H1 (cell line): ENCODE measurements at regions not wholly inside any gene's neighbourhood (a gene's known extent, or its start where the extent isn't known, plus 50 kb on each side); places are given as distances from the start of the nearest gene placed in this dataset.

Experiments
- CTCF ChIA-PET: fragments of 300-600 bp; sonication (Branson Sonifier 250); formaldehyde crosslinking; loops from one replicate; lab custom pipeline; 2021; ENCODE audit not compliant: partially characterized antibody; lab: Charles Lee
- POLR2A ChIA-PET: fragments of 300-600 bp; sonication (Branson Sonifier 250); formaldehyde crosslinking; loops from one replicate; lab custom pipeline; 2021; ENCODE audit warnings: inconsistent platforms; ENCODE audit not compliant: partially characterized antibody; lab: Charles Lee
- DNase-seq, 2 experiments: peaks; one replicate each; pipeline versions ENCODE4 v3.0.0 to v3.0.0-alpha.2; 2010 to 2022; ENCODE audit warnings: low spot score in 2 of 2, low read depth in 1 of 2, mixed read lengths in 1 of 2
- FAIRE-seq: peaks from 2 replicates; lab custom pipeline; 2011; peaks lifted over from hg19 to GRCh38; lab: Jason Lieb, UNC
- H2AFZ ChIP-seq: 2 replicates; pipeline ENCODE4 v1.8.1; 2012; ENCODE audit warnings: low read length, inconsistent platforms
- H2AK5ac ChIP-seq: 2 replicates; pipeline ENCODE4 v1.6.1; 2013; ENCODE audit warnings: low read depth, low read length
- H2BK120ac ChIP-seq: replicated peaks from 2 replicates; pipeline ENCODE3; 2013; ENCODE audit warnings: low read depth, low read length, inconsistent platforms
- H2BK12ac ChIP-seq: 2 replicates; pipeline ENCODE4 v1.6.1; 2013; ENCODE audit warnings: low read depth, low read length
- H2BK15ac ChIP-seq: 2 replicates; pipeline ENCODE4 v1.6.1; 2013; ENCODE audit warnings: low read length
- H2BK20ac ChIP-seq: 2 replicates; pipeline ENCODE4 v1.6.1; 2013; ENCODE audit warnings: low read length
- H2BK5ac ChIP-seq: 2 replicates; pipeline ENCODE4 v1.6.1; 2013; ENCODE audit warnings: low read depth, low read length
- H3K14ac ChIP-seq: 2 replicates; pipeline ENCODE4 v1.6.1; 2013; ENCODE audit warnings: inconsistent platforms; ENCODE audit not compliant: insufficient read length
- H3K18ac ChIP-seq: 2 replicates; pipeline ENCODE4 v1.6.1; 2013; ENCODE audit warnings: low read length; ENCODE audit errors: extremely low read depth
- H3K23ac ChIP-seq: 2 replicates; pipeline ENCODE4 v1.6.1; 2013; ENCODE audit warnings: inconsistent platforms; ENCODE audit not compliant: insufficient read length
- H3K23me2 ChIP-seq: 2 replicates; pipeline ENCODE4 v1.6.1; 2013; ENCODE audit warnings: low read depth, low read length
- H3K27ac ChIP-seq: 2 replicates; pipeline ENCODE4 v1.6.1; 2011; ENCODE audit warnings: low read depth, low read length, inconsistent platforms
- H3K27me3 ChIP-seq, 4 experiments: replicated peaks in 1 of 4; 1 replicate in 1 of 4; 2 replicates in 3 of 4; pipeline versions ENCODE4 v1.6.1 to v1.8.1; 2011 to 2013; ENCODE audit warnings: low read length in 3 of 4, mild to moderate bottlenecking in 3 of 4, inconsistent platforms in 2 of 4, mixed read lengths in 2 of 4, moderate library complexity in 1 of 4; ENCODE audit not compliant: control insufficient read depth in 3 of 4, insufficient read depth in 3 of 4; ENCODE audit errors: extremely low read depth in 1 of 4
- H3K36me3 ChIP-seq, 4 experiments: 2 replicates each; pipeline versions ENCODE4 v1.6.1 to v1.8.1; 2011 to 2013; ENCODE audit warnings: mild to moderate bottlenecking in 4 of 4, low read length in 3 of 4, moderate library complexity in 2 of 4, control low read depth in 1 of 4, inconsistent platforms in 1 of 4; ENCODE audit not compliant: insufficient read depth in 4 of 4, control insufficient read depth in 2 of 4
- H3K4ac ChIP-seq: replicated peaks from 2 replicates; pipeline ENCODE3; 2013; ENCODE audit warnings: low read length, low read depth, mixed read lengths, inconsistent platforms; ENCODE audit not compliant: insufficient read length
- H3K4me1 ChIP-seq, 4 experiments: replicated peaks in 1 of 4; 1 replicate in 1 of 4; 2 replicates in 3 of 4; pipeline versions ENCODE4 v1.6.1 to v1.8.1; 2011 to 2013; ENCODE audit warnings: low read length in 3 of 4, inconsistent platforms in 2 of 4, mixed read lengths in 1 of 4; ENCODE audit not compliant: insufficient read depth in 4 of 4, control insufficient read depth in 3 of 4
- H3K4me2 ChIP-seq, 2 experiments: 2 replicates each; pipeline versions ENCODE4 v1.6.1 to v1.8.1; 2011 to 2013; ENCODE audit warnings: low read depth in 2 of 2, low read length in 2 of 2, control low read depth in 1 of 2, inconsistent platforms in 1 of 2, mild to moderate bottlenecking in 1 of 2; ENCODE audit not compliant: insufficient read depth in 1 of 2
- H3K4me3 ChIP-seq, 4 experiments: fragments of 200-600, 300-600 bp in 1 of 4; sonication (generic), shearing (Covaris generic), sonication (Bioruptor Twin) in 1 of 4; 2 replicates each; pipeline versions ENCODE4 v1.5.1 to v1.8.1; 2011 to 2016; ENCODE audit warnings: low read length in 4 of 4, low read depth in 3 of 4, control low read depth in 2 of 4, inconsistent platforms in 2 of 4, mild to moderate bottlenecking in 2 of 4, mixed read lengths in 1 of 4, moderate library complexity in 1 of 4; ENCODE audit not compliant: insufficient read depth in 2 of 4; ENCODE audit errors: extremely low read depth in 1 of 4
- H3K56ac ChIP-seq: replicated peaks from 2 replicates; pipeline ENCODE3; 2013; ENCODE audit warnings: low read depth, mild to moderate bottlenecking, mixed read lengths, low read length, inconsistent platforms; ENCODE audit not compliant: insufficient read length
- H3K79me1 ChIP-seq: 2 replicates; pipeline ENCODE4 v1.6.1; 2013; ENCODE audit warnings: low read depth, low read length, control low read depth
- H3K79me2 ChIP-seq, 2 experiments: 2 replicates each; pipeline versions ENCODE4 v1.6.1 to v1.8.1; 2012 to 2013; ENCODE audit warnings: low read length in 2 of 2, mild to moderate bottlenecking in 2 of 2, inconsistent platforms in 1 of 2; ENCODE audit not compliant: insufficient read depth in 2 of 2, control insufficient read depth in 1 of 2
- H3K9ac ChIP-seq, 4 experiments: replicated peaks in 1 of 4; 1 replicate in 1 of 4; 2 replicates in 3 of 4; pipeline versions ENCODE4 v1.6.1 to v1.8.1; 2011 to 2013; ENCODE audit warnings: low read depth in 3 of 4, low read length in 3 of 4, control low read depth in 2 of 4, mild to moderate bottlenecking in 2 of 4, moderate library complexity in 2 of 4, inconsistent platforms in 1 of 4; ENCODE audit errors: extremely low read depth in 1 of 4
- H3K9me3 ChIP-seq, 2 experiments: 2 replicates each; pipeline versions ENCODE4 v1.6.1 to v1.8.1; 2012 to 2013; ENCODE audit warnings: mild to moderate bottlenecking in 2 of 2, moderate library complexity in 2 of 2, control low read depth in 1 of 2, inconsistent platforms in 1 of 2, low read depth in 1 of 2, low read length in 1 of 2, mixed read lengths in 1 of 2; ENCODE audit not compliant: insufficient read depth in 2 of 2
- H4K20me1 ChIP-seq, 2 experiments: replicated peaks in 1 of 2; 2 replicates each; pipeline versions ENCODE3 to v1.8.1; 2011 to 2013; ENCODE audit warnings: inconsistent platforms in 2 of 2, low read length in 2 of 2, mild to moderate bottlenecking in 1 of 2; ENCODE audit not compliant: insufficient read depth in 2 of 2, control insufficient read depth in 1 of 2
- H4K5ac ChIP-seq: 2 replicates; pipeline ENCODE4 v1.6.1; 2013; ENCODE audit warnings: low read length, low read depth, mixed read lengths, inconsistent platforms; ENCODE audit not compliant: insufficient read length
- H4K8ac ChIP-seq: 2 replicates; pipeline ENCODE4 v1.8.0; 2013; ENCODE audit warnings: mild to moderate bottlenecking, moderate library complexity, low read length, inconsistent platforms; ENCODE audit not compliant: insufficient read depth; ENCODE audit errors: extremely low read depth
- H4K91ac ChIP-seq: replicated peaks from 2 replicates; pipeline ENCODE3; 2013; ENCODE audit warnings: low read length, mixed read lengths, inconsistent platforms; ENCODE audit not compliant: insufficient read length
- CTBP2 ChIP-seq: IDR thresholded peaks from 2 replicates; pipeline ENCODE4 v1.7.0; 2011; ENCODE audit warnings: borderline replicate concordance, mild to moderate bottlenecking, moderate library complexity, mixed read lengths, low read length; ENCODE audit not compliant: insufficient read depth, insufficient read length
- USF2 ChIP-seq: IDR thresholded peaks from 2 replicates; pipeline ENCODE4 v1.6.1; 2011; ENCODE audit warnings: low read length, improper control_type of control experiment
- WGBS, 2 experiments: shearing (Covaris generic) in 1 of 2; methylation state at CpG; one replicate each; pipeline versions ENCODE4 v1.1.6 to v1.1.7; 2013 to 2015; ENCODE audit warnings: low lambda C conversion rate in 2 of 2, mixed read lengths in 2 of 2, inconsistent platforms in 1 of 2, low coverage in 1 of 2, missing lambda C conversion rate in 1 of 2; ENCODE audit not compliant: insufficient replicate concordance in 2 of 2, insufficient coverage in 1 of 2, insufficient read length in 1 of 2; ENCODE audit errors: extremely low coverage in 1 of 2, missing lambda C conversion rate in 1 of 2; 5-methylcytosine and 5-hydroxymethylcytosine counted together

DNA sequence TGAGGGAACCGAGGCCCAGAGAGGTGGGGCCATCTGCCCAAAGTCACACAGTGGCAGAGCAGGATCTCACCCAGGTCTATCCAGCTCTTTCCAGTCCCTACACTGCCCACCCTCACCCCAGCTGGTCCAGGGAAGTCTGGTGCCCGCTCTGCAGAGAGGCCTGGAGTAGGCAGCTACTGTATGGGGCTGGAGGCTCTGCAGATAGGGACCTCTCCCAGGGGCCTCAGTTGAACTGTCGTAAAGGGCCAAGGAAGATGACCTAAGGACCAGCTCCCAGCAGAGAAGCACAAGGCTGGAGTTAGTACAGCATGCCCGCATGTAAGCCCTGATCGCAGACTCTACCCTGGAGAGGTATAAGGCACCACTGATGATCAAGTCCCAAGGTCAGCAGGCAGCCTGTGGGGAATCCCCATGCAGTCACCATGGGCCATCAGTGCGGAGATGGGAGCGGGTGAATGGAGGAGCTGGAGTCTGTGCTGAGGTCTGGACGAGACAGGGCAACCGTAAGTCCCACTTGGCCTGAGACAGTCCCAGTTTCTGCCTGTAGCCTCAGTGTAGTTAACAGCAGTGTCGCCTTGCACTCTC is 320.2 kb downstream of the MATN1 start:
- no peak overlapping the region for H3K4me3 ChIP-seq
- no peaks in the 10 kb centered on the region for H3K9me3 ChIP-seq
- FAIRE-seq (no peak), DNase-seq (no peak)
- ChIA-PET CTCF (interaction anchor here (1.2 to 1.6 kb wide), 3 partner anchors 23 to 305 kb away, joined by 3 to 7 read pairs (median 4); no protein-coding TSS in a partner anchor), POLR2A (interaction anchor here (0.7 kb wide), 1 partner anchor 697 kb away, joined by 3 read pairs; no protein-coding TSS in a partner anchor)
- no peaks in the 10 kb centered on the region for H3K23me2 ChIP-seq
- no peak overlapping the region for H2AK5ac ChIP-seq
- no peak overlapping the region for H3K56ac ChIP-seq
- no peak overlapping the region for H2BK5ac ChIP-seq
- no peak overlapping the region for H3K4me2 ChIP-seq
- no peak overlapping the region for H3K27ac ChIP-seq
- H3K4ac ChIP-seq = no peak overlapping the region
- H4K5ac ChIP-seq = no peak overlapping the region
- H4K91ac ChIP-seq = no peak overlapping the region
- no peak overlapping the region for H3K9ac ChIP-seq
- H3K79me2 ChIP-seq = no peaks in the 10 kb centered on the region
- H3K18ac ChIP-seq = no peak overlapping the region
- TF ChIP-seq CTBP2 (no peak), USF2 (no peak)
- no peak overlapping the region for H2BK15ac ChIP-seq
- H3K23ac ChIP-seq = no peak overlapping the region
- 0 out of 7 replicates have a peak, but pooled peaks cover 0 to 2% (median 0%) of the 10 kb centered on the region in 4 experiments for H3K4me1 ChIP-seq
- no peak overlapping the region for H2BK120ac ChIP-seq
- no peaks in the 10 kb centered on the region for H3K36me3 ChIP-seq
- H3K14ac ChIP-seq = no peak overlapping the region
- H4K8ac ChIP-seq = no peak overlapping the region
- H2BK12ac ChIP-seq = no peak overlapping the region
- H2AFZ ChIP-seq = no peak overlapping the region
- no peaks in the 10 kb centered on the region for H3K27me3 ChIP-seq
- no peaks in the 10 kb centered on the region for H3K79me1 ChIP-seq
- no peaks in the 10 kb centered on the region for H4K20me1 ChIP-seq
- no peak overlapping the region for H2BK20ac ChIP-seq
- WGBS, 2 experiments = 91% methylated on average over 10 of the region's 10 CpGs; no CpG with 5 or more reads in 1 of the 2 experiments
